ENCODE measurements at regions not wholly inside any gene's neighbourhood (a gene's known extent, or its start where the extent isn't known, plus 50 kb on each side); places are given as distances from the start of the nearest gene placed in this dataset.

- no peak for TF ChIP-seq POLR2AphosphoS5 (IDR thresholded peaks at IDR 0.05; ENCODE audit: low read depth, low read length)
- TF ChIP-seq POLR2A (IDR thresholded peaks at IDR 0.05; ENCODE audit: low read depth, low read length), result no peak
- no peak for TF ChIP-seq TAF1 (IDR thresholded peaks at IDR 0.05; ENCODE audit: borderline replicate concordance, low read depth, low read length)
Measured at GRCh38 chr4:153905231-153905630, 116.3 kb upstream of the SFRP2 start.
